GM18873 (cell line): ENCODE measurements at regions not wholly inside any gene's neighbourhood (a gene's known extent, or its start where the extent isn't known, plus 50 kb on each side); places are given as distances from the start of the nearest gene placed in this dataset.
"Not testable (repeated sequence)": the region's sequence is repeated elsewhere in the genome, so short reads cannot be mapped to it uniquely, and the experiment has no call there.

Experiments
- ATAC-seq: cut with Tn5 transposase; IDR thresholded peaks from one replicate; pipeline ENCODE4 v1.9.1; 2021; ENCODE audit warnings: mild to moderate bottlenecking, moderate library complexity, moderate number of reproducible peaks; ENCODE audit not compliant: unreplicated experiment, low FRiP score

GRCh38 chr4:143819029-143819428 lies 86.3 kb downstream of the GYPE start:
- ATAC-seq: no peak

GRCh38 chr4:143817866-143818265 lies 87.5 kb downstream of the GYPE start:
- not testable (repeated sequence) for ATAC-seq

GRCh38 chr4:143815375-143815774 lies 90.0 kb downstream of the GYPE start:
- ATAC-seq: not testable (repeated sequence)

GRCh38 chr4:143813431-143814154 lies 91.8 kb downstream of the GYPE start:
- ATAC-seq: not testable (repeated sequence)

- ATAC-seq: not testable (repeated sequence)
These were observed 91.2 kb upstream of the FREM3 start for GRCh38 chr4:143791693-143792092.

GRCh38 chr4:143790425-143790824 lies 90.0 kb upstream of the FREM3 start:
- ATAC-seq: not testable (repeated sequence)

- ATAC-seq: not testable (repeated sequence)
These were observed 89.1 kb upstream of the FREM3 start for GRCh38 chr4:143789618-143790017.

GRCh38 chr4:143784567-143784966 lies 84.1 kb upstream of the FREM3 start:
- ATAC-seq: no peak

GRCh38 chr4:143782521-143782920 lies 82.0 kb upstream of the FREM3 start:
- ATAC-seq: no peak

GRCh38 chr4:143773998-143774895 lies 73.8 kb upstream of the FREM3 start:
- peak; percentile 100 for ATAC-seq

- ATAC-seq: no peak
These were observed 70.8 kb upstream of the FREM3 start for GRCh38 chr4:143771269-143771668.

GRCh38 chr4:143768007-143768591 lies 67.6 kb upstream of the FREM3 start:
- no peak for ATAC-seq

- ATAC-seq: no peak
These were observed 63.1 kb upstream of the FREM3 start for GRCh38 chr4:143763587-143763986.

- no peak for ATAC-seq
These were observed 62.0 kb upstream of the FREM3 start for GRCh38 chr4:143762511-143762910.
